ENCODE measurements at regions not wholly inside any gene's neighbourhood (a gene's known extent, or its start where the extent isn't known, plus 50 kb on each side); places are given as distances from the start of the nearest gene placed in this dataset.

- TF ChIP-seq SP2 (IDR thresholded peaks at IDR 0.05; ENCODE audit: low read length): no peak
- TF ChIP-seq BCL11A (IDR thresholded peaks at IDR 0.05; ENCODE audit: low read depth in 2 of 2, low read length in 2 of 2): no peak
These were observed 63.0 kb upstream of the BASP1 start (continued) for GRCh38 chr5:17154211-17154996.

Measured in H1 (cell line).